ENCODE measurements at regions not wholly inside any gene's neighbourhood (a gene's known extent, or its start where the extent isn't known, plus 50 kb on each side); places are given as distances from the start of the nearest gene placed in this dataset.
"Not testable (repeated sequence)": the region's sequence is repeated elsewhere in the genome, so short reads cannot be mapped to it uniquely, and the experiment has no call there.

DNA sequence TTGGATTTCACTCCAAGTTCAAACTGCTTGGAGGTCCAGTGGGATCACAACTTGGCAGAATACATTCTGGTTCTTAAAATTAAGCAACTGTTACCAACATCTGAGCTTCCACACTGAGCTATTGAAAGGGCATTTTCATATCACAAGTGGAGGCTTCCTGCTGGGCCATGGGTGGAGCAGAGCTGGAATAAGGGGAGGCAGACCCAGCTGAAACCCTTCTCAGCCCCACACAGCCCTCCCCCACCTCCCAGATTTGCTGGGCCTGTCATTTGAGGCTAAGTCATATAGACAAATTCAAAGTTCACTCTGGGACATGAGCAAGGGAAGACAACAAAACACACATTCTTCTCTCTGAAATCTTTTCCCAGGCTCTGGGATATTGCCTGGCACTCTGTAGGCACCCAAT, 79.9 kb downstream of the ACTL7B start:
- Mint-ChIP-seq H3K36me3 (ENCODE audit: low read depth) (no peaks in the 10 kb centered on the region), H3K27me3 (ENCODE audit: low read depth) (no peaks in the 10 kb centered on the region), H3K4me1 (peaks cover 18% of the 10 kb centered on the region), H3K4me3 (no peak overlapping the region), H3K27ac (ENCODE audit: unreplicated experiment) (no peak overlapping the region), H3K9me3 (no peaks in the 10 kb centered on the region)
- no peak for DNase-seq (ENCODE audit: low read depth, low spot score)
- TF ChIP-seq, protein P1, sequence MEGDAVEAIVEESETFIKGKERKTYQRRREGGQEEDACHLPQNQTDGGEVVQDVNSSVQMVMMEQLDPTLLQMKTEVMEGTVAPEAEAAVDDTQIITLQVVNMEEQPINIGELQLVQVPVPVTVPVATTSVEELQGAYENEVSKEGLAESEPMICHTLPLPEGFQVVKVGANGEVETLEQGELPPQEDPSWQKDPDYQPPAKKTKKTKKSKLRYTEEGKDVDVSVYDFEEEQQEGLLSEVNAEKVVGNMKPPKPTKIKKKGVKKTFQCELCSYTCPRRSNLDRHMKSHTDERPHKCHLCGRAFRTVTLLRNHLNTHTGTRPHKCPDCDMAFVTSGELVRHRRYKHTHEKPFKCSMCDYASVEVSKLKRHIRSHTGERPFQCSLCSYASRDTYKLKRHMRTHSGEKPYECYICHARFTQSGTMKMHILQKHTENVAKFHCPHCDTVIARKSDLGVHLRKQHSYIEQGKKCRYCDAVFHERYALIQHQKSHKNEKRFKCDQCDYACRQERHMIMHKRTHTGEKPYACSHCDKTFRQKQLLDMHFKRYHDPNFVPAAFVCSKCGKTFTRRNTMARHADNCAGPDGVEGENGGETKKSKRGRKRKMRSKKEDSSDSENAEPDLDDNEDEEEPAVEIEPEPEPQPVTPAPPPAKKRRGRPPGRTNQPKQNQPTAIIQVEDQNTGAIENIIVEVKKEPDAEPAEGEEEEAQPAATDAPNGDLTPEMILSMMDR (conservative IDR thresholded peaks at IDR 0.05) = no peak

DNA sequence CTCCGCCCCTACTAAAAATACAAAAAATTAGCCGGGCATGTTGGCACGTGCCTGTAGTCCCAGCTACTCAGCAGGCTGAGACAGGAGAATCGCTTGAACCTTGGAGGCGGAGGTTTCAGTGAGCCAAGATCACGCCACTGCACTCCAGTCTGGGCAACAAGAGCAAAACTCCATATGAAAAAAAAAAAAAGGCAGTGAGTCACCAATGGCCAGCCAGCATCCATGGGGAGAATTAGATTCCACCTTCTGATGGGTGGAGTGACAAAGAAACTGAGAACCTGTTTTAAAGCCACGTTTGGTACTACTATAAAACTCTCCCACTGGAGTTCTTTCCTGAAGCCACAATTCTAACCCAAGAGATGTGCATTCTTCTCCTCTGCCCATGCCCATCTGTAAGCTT, 81.7 kb downstream of the ACTL7B start:
- not testable (repeated sequence) for H3K4me3 Mint-ChIP-seq; DNase-seq (ENCODE audit: low read depth, low spot score); H3K27ac Mint-ChIP-seq (ENCODE audit: unreplicated experiment); H3K36me3 Mint-ChIP-seq (ENCODE audit: low read depth); H3K4me1 Mint-ChIP-seq; H3K27me3 Mint-ChIP-seq (ENCODE audit: low read depth); H3K9me3 Mint-ChIP-seq

DNA sequence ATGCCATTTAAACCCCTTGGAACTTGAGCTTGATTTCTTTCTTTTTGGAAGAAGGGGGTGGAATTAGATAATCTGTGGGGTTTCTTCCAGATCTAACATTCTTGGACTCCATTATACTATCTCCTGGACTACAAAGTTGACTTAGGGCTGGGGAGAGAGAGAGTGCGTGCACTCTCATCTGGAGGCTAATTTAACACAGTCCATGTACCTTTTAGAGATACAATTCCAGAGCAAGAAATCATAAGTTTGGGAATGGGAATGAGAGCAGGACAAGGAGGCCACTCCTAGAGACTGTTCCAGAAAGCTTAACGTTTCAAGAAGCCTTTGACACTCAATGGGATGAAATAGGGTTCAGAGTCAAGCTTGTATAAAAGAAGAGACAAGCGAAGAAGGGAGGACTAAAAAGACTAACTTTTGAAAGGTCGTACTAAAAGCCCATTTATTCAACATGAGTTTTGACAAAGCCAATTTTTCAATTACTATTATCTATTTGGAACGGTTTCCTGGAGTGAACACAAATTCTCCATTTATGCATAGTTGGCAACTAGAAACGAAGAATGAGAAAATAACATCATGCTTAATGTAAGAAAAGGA, 83.4 kb downstream of the ACTL7B start:
- no peaks in the 10 kb centered on the region for H3K27me3 Mint-ChIP-seq (ENCODE audit: low read depth)
- no peak for DNase-seq (ENCODE audit: low read depth, low spot score)
- no peak overlapping the region for H3K27ac Mint-ChIP-seq (ENCODE audit: unreplicated experiment)
- H3K9me3 Mint-ChIP-seq = peaks cover 3% of the 10 kb centered on the region
- H3K4me3 Mint-ChIP-seq = no peak overlapping the region
- H3K36me3 Mint-ChIP-seq (ENCODE audit: low read depth) = no peaks in the 10 kb centered on the region
- H3K4me1 Mint-ChIP-seq = peaks cover 4% of the 10 kb centered on the region
- TF ChIP-seq, protein P1 (conservative IDR thresholded peaks at IDR 0.05) = no peak

DNA sequence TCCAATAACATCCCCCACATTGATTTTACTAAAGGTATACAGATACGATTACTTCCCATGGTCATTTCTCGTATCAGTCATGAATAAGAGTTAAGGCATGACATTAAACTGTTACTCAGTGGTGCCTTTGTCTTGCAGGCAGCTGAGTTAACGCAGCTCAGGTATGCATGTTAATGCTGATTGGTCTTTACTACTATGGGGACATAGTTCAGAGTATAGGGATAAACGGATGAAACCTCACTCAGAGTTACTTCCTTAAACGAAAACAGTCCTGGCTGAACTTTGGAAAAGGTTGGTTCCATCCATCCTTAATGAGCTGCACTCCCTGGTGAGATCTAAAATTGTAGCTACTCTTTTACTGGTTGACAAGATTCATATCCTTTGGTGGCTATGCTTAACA, 87.0 kb downstream of the ACTL7B start:
- peaks cover 3% of the 10 kb centered on the region for H3K9me3 Mint-ChIP-seq

DNA sequence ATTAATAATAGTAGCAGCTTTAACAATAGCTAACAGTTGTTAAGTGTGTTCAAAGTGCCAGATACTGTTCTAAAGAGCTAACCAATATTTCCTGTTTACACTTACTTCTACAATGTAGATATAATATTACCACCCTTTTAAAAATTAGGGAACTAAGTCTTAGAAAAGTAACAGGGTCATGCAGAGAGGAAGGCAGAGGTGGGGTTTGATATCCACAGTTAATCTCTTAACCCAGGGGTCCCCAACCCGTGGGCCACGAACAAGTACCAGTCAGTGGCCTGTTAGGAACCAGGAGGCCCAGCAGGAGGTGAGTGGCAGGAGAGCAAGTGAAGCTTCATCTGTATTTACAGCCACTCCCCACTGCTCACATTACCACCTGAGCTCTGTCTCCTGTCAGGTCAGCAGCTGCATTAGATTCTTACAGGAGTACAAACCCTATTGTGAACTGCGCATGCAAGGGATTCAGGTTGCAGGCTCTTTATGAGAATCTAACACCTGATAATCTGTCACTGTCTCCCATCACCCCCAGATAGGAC, 89.1 kb downstream of the ACTL7B start:
- H3K27ac Mint-ChIP-seq (ENCODE audit: unreplicated experiment) = no peak overlapping the region

More for the DNA sequence above, 87.0 kb downstream of the ACTL7B start:
- Mint-ChIP-seq H3K27ac (ENCODE audit: unreplicated experiment) (no peak overlapping the region), H3K27me3 (ENCODE audit: low read depth) (no peaks in the 10 kb centered on the region), H3K4me1 (no peaks in the 10 kb centered on the region), H3K36me3 (ENCODE audit: low read depth) (no peaks in the 10 kb centered on the region), H3K4me3 (no peak overlapping the region)
- TF ChIP-seq, protein P1 (conservative IDR thresholded peaks at IDR 0.05) = no peak
- no peak for DNase-seq (ENCODE audit: low read depth, low spot score)

DNA sequence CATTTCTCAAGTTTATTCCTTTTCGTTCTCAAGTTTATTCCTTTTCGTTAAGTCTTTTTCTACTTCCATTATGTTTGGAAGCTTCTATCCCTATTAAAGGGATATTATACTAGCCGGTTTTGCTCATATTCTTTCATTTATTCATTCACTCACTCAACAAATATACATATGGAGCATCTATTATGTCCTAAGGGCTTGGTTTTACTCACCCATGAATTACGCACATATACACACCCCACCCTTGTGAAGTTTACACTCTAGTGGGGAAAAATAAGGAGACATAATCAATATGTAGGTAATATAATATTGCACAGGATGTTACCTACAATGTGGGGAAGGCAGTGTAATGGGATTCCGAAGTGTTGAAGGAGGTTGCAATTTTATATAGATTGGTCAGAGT, 90.5 kb downstream of the ACTL7B start:
- Mint-ChIP-seq H3K9me3 (peaks cover 3% of the 10 kb centered on the region), H3K27me3 (ENCODE audit: low read depth) (no peaks in the 10 kb centered on the region), H3K36me3 (ENCODE audit: low read depth) (no peaks in the 10 kb centered on the region), H3K27ac (ENCODE audit: unreplicated experiment) (no peak overlapping the region), H3K4me3 (no peak overlapping the region), H3K4me1 (no peaks in the 10 kb centered on the region)
- DNase-seq (ENCODE audit: low read depth, low spot score) = no peak
- TF ChIP-seq, protein P1 (conservative IDR thresholded peaks at IDR 0.05) = no peak

More for the DNA sequence above, 89.1 kb downstream of the ACTL7B start:
- Mint-ChIP-seq H3K4me3 (no peak overlapping the region), H3K9me3 (peaks cover 3% of the 10 kb centered on the region), H3K27me3 (ENCODE audit: low read depth) (no peaks in the 10 kb centered on the region), H3K36me3 (ENCODE audit: low read depth) (no peaks in the 10 kb centered on the region), H3K4me1 (no peaks in the 10 kb centered on the region)
- TF ChIP-seq, protein P1 (conservative IDR thresholded peaks at IDR 0.05) = no peak
- no peak for DNase-seq (ENCODE audit: low read depth, low spot score)

Measured in neural crest cell (in vitro differentiated cells).